Bronchial epithelial cell (primary cell): ENCODE measurements at regions not wholly inside any gene's neighbourhood (a gene's known extent, or its start where the extent isn't known, plus 50 kb on each side); places are given as distances from the start of the nearest gene placed in this dataset.
A peak's percentile ranks its signal among the peaks of the same experiment; 100 is the strongest.

Experiments
- DNase-seq: peaks from one replicate; pipeline ENCODE4 v3.0.0-alpha.2; 2010; ENCODE audit warnings: low read depth
- FAIRE-seq: peaks from 2 replicates; lab custom pipeline; 2011; peaks lifted over from hg19 to GRCh38; lab: Jason Lieb, UNC
- H3K27me3 ChIP-seq: 2 replicates; pipeline ENCODE4 v1.5.1; 2011; ENCODE audit warnings: low read length; ENCODE audit not compliant: control insufficient read depth, insufficient read depth
- H3K36me3 ChIP-seq: 2 replicates; pipeline ENCODE4 v1.5.1; 2011; ENCODE audit warnings: low read length; ENCODE audit not compliant: control insufficient read depth, insufficient read depth
- H3K4me3 ChIP-seq: 2 replicates; pipeline ENCODE4 v1.5.1; 2011; ENCODE audit warnings: mild to moderate bottlenecking, low read depth, low read length, control low read depth
- CTCF ChIP-seq: IDR thresholded peaks from 2 replicates; pipeline ENCODE4 v1.5.1; 2011; ENCODE audit warnings: mild to moderate bottlenecking, moderate library complexity, low read length, control low read depth, inconsistent platforms; ENCODE audit not compliant: insufficient read depth, severe bottlenecking

DNA sequence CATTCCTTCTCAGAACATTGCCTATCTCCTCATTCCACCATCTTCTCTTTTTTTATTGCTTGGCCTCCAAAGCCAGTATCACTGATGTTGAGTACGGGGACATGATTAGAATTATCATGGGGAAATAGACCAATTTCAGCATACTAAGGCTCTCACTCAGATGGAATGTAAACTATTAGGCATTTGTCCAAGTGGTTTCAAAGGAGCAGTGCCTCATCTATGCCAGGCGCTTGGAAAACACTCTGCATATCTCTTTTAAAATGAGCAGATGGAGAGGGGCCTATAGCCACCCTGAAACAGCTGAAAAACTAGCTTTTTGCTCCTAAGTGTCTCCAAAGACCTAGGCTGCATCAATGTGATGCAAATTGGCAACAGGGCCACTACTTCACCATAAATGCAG is 150.8 kb upstream of the DIPK2B start:
- no peak for FAIRE-seq
- no peak for TF ChIP-seq CTCF

GRCh38 chrX:45348296-45348695 is 147.6 kb upstream of the DIPK2B start:
- FAIRE-seq (no peak), DNase-seq (peak; percentile 20)
- Histone ChIP-seq H3K4me3 (no peak overlapping the region), H3K27me3 (no peaks in the 10 kb centered on the region), H3K36me3 (no peaks in the 10 kb centered on the region)
- no peak for TF ChIP-seq CTCF

More for the DNA sequence above, 150.8 kb upstream of the DIPK2B start:
- H3K36me3 ChIP-seq = no peaks in the 10 kb centered on the region
- no peaks in the 10 kb centered on the region for H3K27me3 ChIP-seq
- H3K4me3 ChIP-seq = no peak overlapping the region
- DNase-seq = peak; percentile 50

DNA sequence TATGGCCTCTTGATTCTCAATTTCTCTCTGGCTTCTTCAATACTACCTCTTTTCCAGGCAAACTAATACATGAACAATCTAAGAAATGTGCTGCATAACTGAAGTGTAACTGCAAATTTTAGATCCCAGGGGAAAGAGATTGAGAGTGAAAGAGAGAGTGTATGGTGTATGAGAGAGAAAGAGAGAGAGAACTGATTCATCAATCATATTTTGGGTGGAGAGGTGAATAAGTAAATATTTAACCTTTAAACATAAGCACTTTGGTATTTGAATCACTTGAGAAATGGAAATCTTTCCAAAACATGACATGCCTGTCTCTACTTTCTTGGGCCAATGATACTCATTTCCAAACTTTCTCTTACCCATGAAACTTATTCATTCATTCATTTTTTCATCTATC is 147.2 kb upstream of the DIPK2B start:
- H3K27me3 ChIP-seq = no peaks in the 10 kb centered on the region
- no peak overlapping the region for H3K4me3 ChIP-seq
- no peak for TF ChIP-seq CTCF
- DNase-seq (peak; percentile 64), FAIRE-seq (no peak)
- H3K36me3 ChIP-seq = no peaks in the 10 kb centered on the region

GRCh38 chrX:45344594-45344993 is 143.9 kb upstream of the DIPK2B start:
- no peak for DNase-seq

GRCh38 chrX:45329217-45329616 is 128.5 kb upstream of the DIPK2B start:
- TF ChIP-seq CTCF = no peak
- no peak overlapping the region for H3K4me3 ChIP-seq
- FAIRE-seq (no peak), DNase-seq (no peak)
- no peaks in the 10 kb centered on the region for H3K36me3 ChIP-seq
- H3K27me3 ChIP-seq = no peaks in the 10 kb centered on the region

More at GRCh38 chrX:45344594-45344993, 143.9 kb upstream of the DIPK2B start:
- Histone ChIP-seq H3K27me3 (no peaks in the 10 kb centered on the region), H3K36me3 (no peaks in the 10 kb centered on the region), H3K4me3 (no peak overlapping the region)
- FAIRE-seq = no peak
- no peak for TF ChIP-seq CTCF

GRCh38 chrX:45324941-45325340 is 124.3 kb upstream of the DIPK2B start:
- no peak for FAIRE-seq
- TF ChIP-seq CTCF = no peak
- H3K27me3 ChIP-seq = no peaks in the 10 kb centered on the region
- DNase-seq = no peak
- H3K4me3 ChIP-seq = no peak overlapping the region
- H3K36me3 ChIP-seq = no peaks in the 10 kb centered on the region
